Endothelial cell of umbilical vein (primary cell): ENCODE measurements at regions not wholly inside any gene's neighbourhood (a gene's known extent, or its start where the extent isn't known, plus 50 kb on each side); places are given as distances from the start of the nearest gene placed in this dataset.

Experiments used
- BruUV-seq: library from RNA; stranded (reverse); fragments of 400-500 nt; replicated peaks from 2 replicates; lab custom pipeline; 2021; lab: Mats Ljungman, UMichigan
- CTCF ChIA-PET: fragments of 300-600, 350-600 bp; sonication (Branson Sonifier 250); formaldehyde crosslinking; loops from one replicate; lab custom pipeline; 2021; ENCODE audit warnings: antibody characterized with exemption, inconsistent platforms; lab: Charles Lee
- POLR2A ChIA-PET: fragments of 300-600, 350-600 bp; sonication (Branson Sonifier 250); formaldehyde crosslinking; loops from one replicate; lab custom pipeline; 2021; ENCODE audit warnings: antibody characterized with exemption, inconsistent platforms; lab: Charles Lee
- DNase-seq: peaks from one replicate; pipeline ENCODE4 v3.0.0-alpha.2; 2011; ENCODE audit warnings: low read depth, low spot score
- FAIRE-seq: peaks from 2 replicates; lab custom pipeline; 2011; peaks lifted over from hg19 to GRCh38; lab: Jason Lieb, UNC
- H2AFZ ChIP-seq: 2 replicates; pipeline ENCODE4 v1.6.0; 2012; ENCODE audit warnings: low read depth, low read length, control low read depth, inconsistent platforms
- H3K27ac ChIP-seq: 2 replicates; pipeline ENCODE4 v1.5.1; 2011; ENCODE audit warnings: low read depth, mild to moderate bottlenecking, control low read depth, low read length, moderate library complexity; ENCODE audit not compliant: insufficient read depth
- H3K27me3 ChIP-seq, 2 experiments: 2 replicates each; pipeline versions ENCODE4 v1.6.0 to v1.6.1; 2011; ENCODE audit warnings: low read length in 2 of 2, mixed read lengths in 1 of 2; ENCODE audit not compliant: control insufficient read depth in 2 of 2, insufficient read depth in 2 of 2
- H3K36me3 ChIP-seq, 2 experiments: 2 replicates in 1 of 2; 3 replicates in 1 of 2; pipeline ENCODE4 v1.5.1; 2011; ENCODE audit warnings: low read length in 2 of 2, mild to moderate bottlenecking in 1 of 2, moderate library complexity in 1 of 2; ENCODE audit not compliant: control insufficient read depth in 2 of 2, insufficient read depth in 2 of 2; ENCODE audit errors: extremely low read depth in 1 of 2
- H3K4me1 ChIP-seq: 3 replicates; pipeline ENCODE4 v1.5.1; 2011; ENCODE audit warnings: mild to moderate bottlenecking, low read length; ENCODE audit not compliant: control insufficient read depth, insufficient read depth; ENCODE audit errors: extremely low read depth
- H3K4me2 ChIP-seq: 2 replicates; pipeline ENCODE4 v1.6.1; 2011; ENCODE audit warnings: low read length, control low read depth, mixed read lengths; ENCODE audit not compliant: insufficient read depth
- H3K4me3 ChIP-seq, 3 experiments: fragments of 200-600 bp in 1 of 3; sonication (generic), shearing (Covaris generic) in 1 of 3; replicated peaks in 1 of 3; 2 replicates each; pipeline ENCODE4 v1.5.1; 2011 to 2016; ENCODE audit warnings: control low read depth in 3 of 3, low read length in 3 of 3, mild to moderate bottlenecking in 2 of 3, inconsistent platforms in 1 of 3, low read depth in 1 of 3, moderate library complexity in 1 of 3; ENCODE audit not compliant: insufficient read depth in 1 of 3
- H3K79me2 ChIP-seq: 2 replicates; pipeline ENCODE4 v1.6.0; 2012; ENCODE audit warnings: low read length, inconsistent platforms; ENCODE audit not compliant: control insufficient read depth, insufficient read depth
- H3K9ac ChIP-seq: replicated peaks from 2 replicates; pipeline ENCODE3; 2011; ENCODE audit warnings: low read length, control low read depth; ENCODE audit not compliant: insufficient read depth; ENCODE audit errors: extremely low read depth
- H3K9me1 ChIP-seq: replicated peaks from 3 replicates; pipeline ENCODE4 v1.6.0; 2011; ENCODE audit warnings: mild to moderate bottlenecking, low read length; ENCODE audit not compliant: control insufficient read depth, insufficient read depth; ENCODE audit errors: extremely low read depth
- H3K9me3 ChIP-seq: replicated peaks from 2 replicates; pipeline ENCODE4 v1.5.1; 2012; ENCODE audit warnings: low read length, inconsistent platforms; ENCODE audit not compliant: control insufficient read depth, insufficient read depth
- H4K20me1 ChIP-seq: replicated peaks from 2 replicates; pipeline ENCODE3; 2011; ENCODE audit warnings: mild to moderate bottlenecking, low read length; ENCODE audit not compliant: control insufficient read depth, insufficient read depth; ENCODE audit errors: extremely low read depth
- CTCF ChIP-seq, 2 donors: IDR thresholded peaks; 1 replicate in 1 of 2; 2 replicates in 1 of 2; pipeline ENCODE4 v1.5.1; 2011; ENCODE audit warnings: low read length in 2 of 2, mild to moderate bottlenecking in 2 of 2, moderate library complexity in 2 of 2, control low read depth in 1 of 2, inconsistent platforms in 1 of 2, low read depth in 1 of 2; ENCODE audit not compliant: insufficient read depth in 1 of 2; ENCODE audit errors: extremely low read depth in 1 of 2
- EZH2 ChIP-seq: IDR thresholded peaks from 2 replicates; pipeline ENCODE4 v1.6.1; 2012; ENCODE audit warnings: borderline replicate concordance, low read depth, mild to moderate bottlenecking, moderate library complexity, low read length, inconsistent platforms; ENCODE audit not compliant: severe bottlenecking
- FOS ChIP-seq: IDR thresholded peaks from 2 replicates; pipeline ENCODE4 v1.6.1; 2011; ENCODE audit warnings: mild to moderate bottlenecking, low read length, moderate library complexity, borderline replicate concordance; ENCODE audit not compliant: insufficient read depth
- GATA2 ChIP-seq: IDR thresholded peaks from 2 replicates; pipeline ENCODE4 v1.7.0; 2011; ENCODE audit warnings: low read depth, mild to moderate bottlenecking, moderate library complexity, mixed read lengths, low read length; ENCODE audit not compliant: insufficient read length, insufficient read depth
- JUN ChIP-seq: IDR thresholded peaks from 2 replicates; pipeline ENCODE4 v1.6.1; 2011; ENCODE audit warnings: borderline replicate concordance, low read depth; ENCODE audit not compliant: insufficient read length, insufficient read depth
- MAX ChIP-seq: IDR thresholded peaks from 2 replicates; pipeline ENCODE4 v1.6.1; 2011; ENCODE audit not compliant: insufficient read depth, insufficient read length
- MYC ChIP-seq: IDR thresholded peaks from one replicate; pipeline ENCODE4 v1.6.1; 2011; ENCODE audit warnings: mild to moderate bottlenecking, low read depth, low read length
- POLR2A ChIP-seq: IDR thresholded peaks from 2 replicates; pipeline ENCODE4 v1.6.1; 2012; ENCODE audit warnings: low read depth, mild to moderate bottlenecking, control low read depth, low read length
- POLR2AphosphoS5 ChIP-seq: IDR thresholded peaks from 2 replicates; pipeline ENCODE4 v1.6.1; 2012; ENCODE audit warnings: low read depth, mild to moderate bottlenecking, control low read depth, low read length, moderate library complexity; ENCODE audit not compliant: insufficient read depth
- dilution Hi-C: fragments of 300-500 bp; cut with MboI; formaldehyde crosslinking; loops from one replicate; pipeline ENCODE4 v1.15.0; 2019; ENCODE audit warnings: low sequenced_read_pairs; ENCODE audit not compliant: extremely low pct_ligation_motif_present
- intact Hi-C: fragments of 100-400 bp; cut with micrococcal nuclease; formaldehyde crosslinking; loops from one replicate; pipeline ENCODE4 v1.10.0; 2022

- FAIRE-seq, result no peak
- Histone ChIP-seq H3K27me3 (peaks cover 0 to 1% of the 10 kb centered on the region in 2 experiments), H3K36me3 (no peaks in the 10 kb centered on the region), H3K4me3 (no peak overlapping the region), H3K4me2 (no peak overlapping the region), H2AFZ (no peak overlapping the region), H3K9me1 (no peaks in the 10 kb centered on the region), H4K20me1 (no peaks in the 10 kb centered on the region), H3K9me3 (no peaks in the 10 kb centered on the region), H3K9ac (no peak overlapping the region), H3K79me2 (no peaks in the 10 kb centered on the region), H3K27ac (no peak overlapping the region), H3K4me1 (no peaks in the 10 kb centered on the region)
- POLR2A ChIA-PET, result no interaction called here
- no peak for DNase-seq
- dilution Hi-C loops (no loop called here), intact Hi-C loops (no loop called here)
- CTCF ChIA-PET, result no interaction called here
- TF ChIP-seq FOS, result no peak
- no peak for TF ChIP-seq JUN
- TF ChIP-seq POLR2A, result no peak
- TF ChIP-seq MYC, result no peak
- no peak for TF ChIP-seq POLR2AphosphoS5
- no peak for TF ChIP-seq CTCF (IDR thresholded peaks at IDR 0.05; ENCODE audit: extremely low read depth in 1 of 2, insufficient read depth in 1 of 2, low read depth in 1 of 2, low read length in 2 of 2)
- TF ChIP-seq GATA2, result no peak
- BruUV-seq, result no TSS peak
Observed at GRCh38 chr2:19549821-19550220, 191.4 kb upstream of the OSR1 start.

GRCh38 chr2:19548116-19548515 lies 189.7 kb upstream of the OSR1 start:
- Histone ChIP-seq H3K4me1 (no peaks in the 10 kb centered on the region), H3K4me2 (no peak overlapping the region)
- POLR2A ChIA-PET, result no interaction called here

More at GRCh38 chr2:19548116-19548515, 189.7 kb upstream of the OSR1 start:
- H2AFZ ChIP-seq, result no peak overlapping the region
- no peaks in the 10 kb centered on the region for H4K20me1 ChIP-seq
- no peak for FAIRE-seq
- no peaks in the 10 kb centered on the region for H3K27me3 ChIP-seq
- no peaks in the 10 kb centered on the region for H3K79me2 ChIP-seq
- no peaks in the 10 kb centered on the region for H3K36me3 ChIP-seq
- intact Hi-C loops (no loop called here), dilution Hi-C loops (no loop called here)
- DNase-seq, result no peak
- no peaks in the 10 kb centered on the region for H3K9me1 ChIP-seq
- H3K4me3 ChIP-seq, result no peak overlapping the region
- H3K27ac ChIP-seq, result no peak overlapping the region
- H3K9ac ChIP-seq, result no peak overlapping the region
- no TSS peak for BruUV-seq
- CTCF ChIA-PET, result no interaction called here
- no peaks in the 10 kb centered on the region for H3K9me3 ChIP-seq
- TF ChIP-seq POLR2AphosphoS5 (no peak), MAX (no peak), CTCF (IDR thresholded peaks at IDR 0.05; ENCODE audit: extremely low read depth in 1 of 2, insufficient read depth in 1 of 2, low read depth in 1 of 2, low read length in 2 of 2) (no peak), GATA2 (no peak), POLR2A (no peak), FOS (no peak), EZH2 (no peak), MYC (no peak), JUN (no peak)
